ENCODE measurements at regions not wholly inside any gene's neighbourhood (a gene's known extent, or its start where the extent isn't known, plus 50 kb on each side); places are given as distances from the start of the nearest gene placed in this dataset.

DNA sequence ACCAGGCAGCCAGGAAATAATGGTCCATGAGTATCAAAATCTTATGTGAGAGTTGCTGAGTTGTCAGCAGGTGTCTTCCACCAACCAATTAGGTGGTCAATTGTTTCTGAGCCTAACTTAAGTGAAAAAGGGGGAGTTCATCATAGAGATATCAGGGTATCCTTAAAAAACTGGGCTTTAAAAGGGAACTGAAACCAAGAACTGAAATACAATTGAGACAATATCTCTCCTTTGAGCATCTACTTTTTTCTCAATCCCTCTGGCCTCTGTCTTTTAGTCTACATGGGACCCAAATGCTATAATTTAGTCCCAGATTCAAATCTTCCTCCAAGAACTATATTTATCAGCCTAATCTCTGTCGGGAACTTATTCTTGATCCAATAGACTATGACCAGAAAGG is 201.0 kb downstream of the BTG1 start:
- Histone ChIP-seq H3K9ac (ENCODE audit: low read length) (no peak overlapping the region), H4K20me1 (ENCODE audit: low read depth, low read length) (no peaks in the 10 kb centered on the region), H3K27me3 (ENCODE audit: low read length) (0 out of 2 replicates have a peak, but pooled peaks cover 3% of the 10 kb centered on the region), H3K79me2 (ENCODE audit: insufficient read depth, low read length) (no peaks in the 10 kb centered on the region), H3K4me2 (ENCODE audit: low read depth, low read length, poor library complexity, severe bottlenecking) (no peak overlapping the region), H2AFZ (ENCODE audit: low read depth, low read length, severe bottlenecking) (no peak overlapping the region), H3K27ac (ENCODE audit: low read depth, low read length) (no peak overlapping the region), H3K9me3 (ENCODE audit: insufficient read depth, low read length) (no peaks in the 10 kb centered on the region), H3K4me3 (ENCODE audit: insufficient read depth, low read length, poor library complexity, severe bottlenecking) (no peak overlapping the region), H3K36me3 (ENCODE audit: low read length) (no peaks in the 10 kb centered on the region), H3K9me2 (replicated peaks; ENCODE audit: insufficient read depth, low read length) (no peaks in the 10 kb centered on the region), H3F3A (ENCODE audit: insufficient read depth) (no peaks in the 10 kb centered on the region)
- TF ChIP-seq EZH2phosphoT487 (conservative IDR thresholded peaks at IDR 0.05; ENCODE audit: low read length), result no peak
- TF ChIP-seq, protein P1, sequence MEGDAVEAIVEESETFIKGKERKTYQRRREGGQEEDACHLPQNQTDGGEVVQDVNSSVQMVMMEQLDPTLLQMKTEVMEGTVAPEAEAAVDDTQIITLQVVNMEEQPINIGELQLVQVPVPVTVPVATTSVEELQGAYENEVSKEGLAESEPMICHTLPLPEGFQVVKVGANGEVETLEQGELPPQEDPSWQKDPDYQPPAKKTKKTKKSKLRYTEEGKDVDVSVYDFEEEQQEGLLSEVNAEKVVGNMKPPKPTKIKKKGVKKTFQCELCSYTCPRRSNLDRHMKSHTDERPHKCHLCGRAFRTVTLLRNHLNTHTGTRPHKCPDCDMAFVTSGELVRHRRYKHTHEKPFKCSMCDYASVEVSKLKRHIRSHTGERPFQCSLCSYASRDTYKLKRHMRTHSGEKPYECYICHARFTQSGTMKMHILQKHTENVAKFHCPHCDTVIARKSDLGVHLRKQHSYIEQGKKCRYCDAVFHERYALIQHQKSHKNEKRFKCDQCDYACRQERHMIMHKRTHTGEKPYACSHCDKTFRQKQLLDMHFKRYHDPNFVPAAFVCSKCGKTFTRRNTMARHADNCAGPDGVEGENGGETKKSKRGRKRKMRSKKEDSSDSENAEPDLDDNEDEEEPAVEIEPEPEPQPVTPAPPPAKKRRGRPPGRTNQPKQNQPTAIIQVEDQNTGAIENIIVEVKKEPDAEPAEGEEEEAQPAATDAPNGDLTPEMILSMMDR (IDR thresholded peaks at IDR 0.05; ENCODE audit: insufficient read depth, low read length, poor library complexity, severe bottlenecking), result no peak

- H3K9me2 ChIP-seq (replicated peaks; ENCODE audit: insufficient read depth, low read length), result no peaks in the 10 kb centered on the region
- H3K4me2 ChIP-seq (ENCODE audit: low read depth, low read length, poor library complexity, severe bottlenecking), result no peak overlapping the region
- H3K27ac ChIP-seq (ENCODE audit: low read depth, low read length), result no peak overlapping the region
- no peak overlapping the region for H3K4me3 ChIP-seq (ENCODE audit: insufficient read depth, low read length, poor library complexity, severe bottlenecking)
- H3K9ac ChIP-seq (ENCODE audit: low read length), result no peak overlapping the region
- TF ChIP-seq, protein P1 (IDR thresholded peaks at IDR 0.05; ENCODE audit: insufficient read depth, low read length, poor library complexity, severe bottlenecking), result no peak
- no peaks in the 10 kb centered on the region for H3K36me3 ChIP-seq (ENCODE audit: low read length)
- no peaks in the 10 kb centered on the region for H4K20me1 ChIP-seq (ENCODE audit: low read depth, low read length)
- H2AFZ ChIP-seq (ENCODE audit: low read depth, low read length, severe bottlenecking), result no peak overlapping the region
- no peaks in the 10 kb centered on the region for H3K79me2 ChIP-seq (ENCODE audit: insufficient read depth, low read length)
- no peaks in the 10 kb centered on the region for H3F3A ChIP-seq (ENCODE audit: insufficient read depth)
- 0 out of 2 replicates have a peak, but pooled peaks cover 3% of the 10 kb centered on the region for H3K27me3 ChIP-seq (ENCODE audit: low read length)
- no peaks in the 10 kb centered on the region for H3K9me3 ChIP-seq (ENCODE audit: insufficient read depth, low read length)
These were observed 204.6 kb downstream of the BTG1 start for GRCh38 chr12:91940826-91941570.

DNA sequence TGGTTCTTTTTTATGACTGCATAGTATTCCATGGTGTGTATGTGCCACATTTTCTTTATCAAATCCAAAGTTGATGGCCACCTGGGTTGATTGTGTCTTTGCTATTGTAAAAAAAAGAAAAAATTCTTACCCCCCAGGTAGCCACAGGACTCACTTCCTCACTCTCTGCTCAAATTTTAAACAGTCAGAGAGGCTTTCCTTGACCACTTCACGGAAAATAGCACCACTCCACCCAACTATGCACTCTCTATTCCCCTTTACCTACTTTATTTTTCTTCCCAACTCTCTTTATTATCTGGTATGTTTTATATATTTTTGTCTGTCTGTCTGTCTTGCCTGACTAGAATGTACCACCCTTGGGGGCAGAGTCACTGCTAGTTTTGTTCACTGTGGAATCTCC is 205.3 kb downstream of the BTG1 start:
- Histone ChIP-seq H3K4me2 (ENCODE audit: low read depth, low read length, poor library complexity, severe bottlenecking) (no peak overlapping the region), H3K9me2 (replicated peaks; ENCODE audit: insufficient read depth, low read length) (no peaks in the 10 kb centered on the region), H3K27me3 (ENCODE audit: low read length) (0 out of 2 replicates have a peak, but pooled peaks cover 3% of the 10 kb centered on the region), H3F3A (ENCODE audit: insufficient read depth) (no peaks in the 10 kb centered on the region), H3K9ac (ENCODE audit: low read length) (no peak overlapping the region), H3K79me2 (ENCODE audit: insufficient read depth, low read length) (no peaks in the 10 kb centered on the region), H3K27ac (ENCODE audit: low read depth, low read length) (no peak overlapping the region), H2AFZ (ENCODE audit: low read depth, low read length, severe bottlenecking) (no peak overlapping the region), H3K4me3 (ENCODE audit: insufficient read depth, low read length, poor library complexity, severe bottlenecking) (no peak overlapping the region), H3K9me3 (ENCODE audit: insufficient read depth, low read length) (no peaks in the 10 kb centered on the region), H3K36me3 (ENCODE audit: low read length) (no peaks in the 10 kb centered on the region), H4K20me1 (ENCODE audit: low read depth, low read length) (no peaks in the 10 kb centered on the region)
- no peak for TF ChIP-seq EZH2phosphoT487 (conservative IDR thresholded peaks at IDR 0.05; ENCODE audit: low read length)
- TF ChIP-seq, protein P1 (IDR thresholded peaks at IDR 0.05; ENCODE audit: insufficient read depth, low read length, poor library complexity, severe bottlenecking), result no peak

All from SU-DHL-6 (cell line).